HCT116 (cell line): ENCODE measurements at regions not wholly inside any gene's neighbourhood (a gene's known extent, or its start where the extent isn't known, plus 50 kb on each side); places are given as distances from the start of the nearest gene placed in this dataset.

Experiments used
- ATAC-seq: fragments of 200-7000 bp; cut with Tn5 transposase; 2 replicates; pipeline ENCODE4 v1.9.1; 2020; ENCODE audit warnings: mild to moderate bottlenecking, moderate library complexity
- BruUV-seq: library from RNA; stranded (reverse); fragments of 400-500 nt; replicated peaks from 2 replicates; lab custom pipeline; 2021; lab: Mats Ljungman, UMichigan
- CTCF ChIA-PET: fragments of 300-600 bp; sonication (Branson Sonifier 250); formaldehyde crosslinking; loops from one replicate; lab custom pipeline; 2021; ENCODE audit warnings: antibody characterized with exemption; lab: Charles Lee
- POLR2A ChIA-PET: fragments of 300-600, 350-600 bp; sonication (Branson Sonifier 250); formaldehyde crosslinking; loops from one replicate; lab custom pipeline; 2021; ENCODE audit warnings: antibody characterized with exemption; lab: Charles Lee
- RAD21 ChIA-PET, 2 experiments: fragments of 300-600 bp; sonication (Branson Sonifier 250); formaldehyde crosslinking; loops; one replicate each; lab custom pipeline; 2023; ENCODE audit warnings: low total read pairs in 2 of 2; ENCODE audit not compliant: uncharacterized antibody in 2 of 2, unreplicated experiment in 2 of 2, low non-redundant PET in 1 of 2; lab: Charles Lee
- DNase-seq: peaks from one replicate; pipeline ENCODE4 v3.0.0-alpha.2; 2010; ENCODE audit warnings: low read depth, low spot score
- H2AFZ ChIP-seq: fragments of 200-600 bp; shearing (Covaris generic), sonication (generic); 2 replicates; pipeline ENCODE4 v1.6.1; 2017; ENCODE audit warnings: low read depth, mixed run types, mixed read lengths, antibody characterized with exemption, low read length; ENCODE audit not compliant: poor library complexity, severe bottlenecking
- H3K27ac ChIP-seq: 2 replicates; pipeline ENCODE4 v1.5.1; 2012; ENCODE audit warnings: low read depth, low read length
- H3K27me3 ChIP-seq: fragments of 200-600 bp; sonication (generic); 2 replicates; pipeline ENCODE4 v1.6.1; 2016; ENCODE audit warnings: mixed run types, low read length, mixed read lengths; ENCODE audit not compliant: insufficient read depth
- H3K36me3 ChIP-seq, 2 experiments: fragments of 200-500 bp in 1 of 2; fragments of 200-600 bp in 1 of 2; sonication (Bioruptor generic) in 1 of 2; sonication (generic) in 1 of 2; 2 replicates each; pipeline versions ENCODE4 v1.5.1 to v1.6.1; 2014 to 2016; ENCODE audit warnings: low read length in 2 of 2, inconsistent platforms in 1 of 2, mixed read lengths in 1 of 2, mixed run types in 1 of 2; ENCODE audit not compliant: insufficient read depth in 2 of 2, control insufficient read depth in 1 of 2
- H3K4me1 ChIP-seq, 2 experiments: fragments of 200-600 bp in 1 of 2; sonication (generic) in 1 of 2; 2 replicates each; pipeline versions ENCODE4 v1.5.1 to v1.6.1; 2012 to 2017; ENCODE audit warnings: low read length in 2 of 2, inconsistent platforms in 1 of 2, mild to moderate bottlenecking in 1 of 2, mixed read lengths in 1 of 2, mixed run types in 1 of 2, moderate library complexity in 1 of 2; ENCODE audit not compliant: insufficient read depth in 2 of 2, control insufficient read depth in 1 of 2
- H3K4me2 ChIP-seq: fragments of 200-600 bp; sonication (generic); 2 replicates; pipeline ENCODE4 v1.6.1; 2017; ENCODE audit warnings: mixed run types, low read length, mixed read lengths
- H3K4me3 ChIP-seq, 2 experiments: fragments of 200-600 bp in 1 of 2; sonication (generic) in 1 of 2; replicated peaks in 1 of 2; 2 replicates each; pipeline ENCODE4 v1.5.1; 2011 to 2016; ENCODE audit warnings: low read length in 2 of 2, control low read depth in 1 of 2, low read depth in 1 of 2, mild to moderate bottlenecking in 1 of 2, mixed read lengths in 1 of 2, mixed run types in 1 of 2
- H3K79me2 ChIP-seq: fragments of 200-600 bp; sonication (generic); 2 replicates; pipeline ENCODE4 v1.6.1; 2017; ENCODE audit warnings: mild to moderate bottlenecking, mixed run types, low read length, moderate library complexity, mixed read lengths; ENCODE audit not compliant: insufficient read depth
- H3K9ac ChIP-seq: fragments of 200-600 bp; sonication (generic); 2 replicates; pipeline ENCODE4 v1.6.1; 2016; ENCODE audit warnings: low read length, mixed read lengths
- H3K9me2 ChIP-seq: fragments of 200-600 bp; sonication (generic), shearing (Covaris generic); 2 replicates; pipeline ENCODE4 v1.6.1; 2017; ENCODE audit warnings: mixed run types, mild to moderate bottlenecking, moderate library complexity; ENCODE audit not compliant: insufficient read depth
- H3K9me3 ChIP-seq, 2 experiments: fragments of 200-500 bp in 1 of 2; fragments of 200-600 bp in 1 of 2; sonication (Bioruptor generic) in 1 of 2; sonication (generic) in 1 of 2; 2 replicates each; pipeline ENCODE4 v1.6.1; 2014 to 2017; ENCODE audit warnings: low read length in 2 of 2, mixed read lengths in 2 of 2, inconsistent platforms in 1 of 2, low read depth in 1 of 2, mild to moderate bottlenecking in 1 of 2, mixed run types in 1 of 2, moderate library complexity in 1 of 2; ENCODE audit not compliant: control insufficient read depth in 1 of 2, insufficient read depth in 1 of 2
- H4K20me1 ChIP-seq: fragments of 200-600 bp; sonication (generic), shearing (Covaris generic); 2 replicates; pipeline ENCODE4 v1.6.1; 2017; ENCODE audit warnings: mixed run types, mild to moderate bottlenecking, moderate library complexity; ENCODE audit not compliant: insufficient read depth
- CBX3 ChIP-seq: IDR thresholded peaks from 2 replicates; pipeline ENCODE4 v1.6.1; 2012; ENCODE audit warnings: low read depth
- CEBPB ChIP-seq: IDR thresholded peaks from 2 replicates; pipeline ENCODE4 v1.6.1; 2012; ENCODE audit warnings: low read depth
- CTCF ChIP-seq, 3 experiments: fragments of 200-600 bp in 1 of 3; sonication (generic) in 1 of 3; IDR thresholded peaks in 2 of 3; conservative IDR thresholded peaks in 1 of 3; 2 replicates each; pipeline ENCODE4 v1.5.1; 2012 to 2017; ENCODE audit warnings: low read depth in 2 of 3, low read length in 2 of 3, antibody characterized with exemption in 1 of 3, borderline replicate concordance in 1 of 3, control low read depth in 1 of 3, mild to moderate bottlenecking in 1 of 3, mixed read lengths in 1 of 3, mixed run types in 1 of 3, moderate library complexity in 1 of 3; ENCODE audit not compliant: insufficient read depth in 1 of 3
- EGR1 ChIP-seq: IDR thresholded peaks from 2 replicates; pipeline ENCODE4 v1.6.1; 2012; ENCODE audit warnings: low read depth
- ELF1 ChIP-seq: IDR thresholded peaks from 2 replicates; pipeline ENCODE4 v1.6.1; 2012; ENCODE audit warnings: low read depth, borderline replicate concordance
- EZH2 ChIP-seq: fragments of 200-600 bp; sonication (generic); IDR thresholded peaks from 2 replicates; pipeline ENCODE4 v1.6.1; 2017; ENCODE audit warnings: antibody characterized with exemption, mixed run types
- FOSL1 ChIP-seq: IDR thresholded peaks from 2 replicates; pipeline ENCODE4 v1.6.1; 2012; ENCODE audit warnings: low read depth
- JUND ChIP-seq: IDR thresholded peaks from 2 replicates; pipeline ENCODE4 v1.6.1; 2012
- POLR2A ChIP-seq: IDR thresholded peaks from 2 replicates; pipeline ENCODE4 v1.7.0; 2011; ENCODE audit warnings: borderline replicate concordance; ENCODE audit not compliant: insufficient read depth, insufficient read length; ENCODE audit errors: extremely low read depth
- POLR2AphosphoS5 ChIP-seq: IDR thresholded peaks from 2 replicates; pipeline ENCODE4 v1.6.1; 2011; ENCODE audit warnings: mild to moderate bottlenecking, low read depth, low read length, moderate library complexity
- RAD21 ChIP-seq: IDR thresholded peaks from 2 replicates; pipeline ENCODE4 v1.6.1; 2012; ENCODE audit warnings: low read depth, mild to moderate bottlenecking
- REST ChIP-seq: IDR thresholded peaks from 2 replicates; pipeline ENCODE4 v1.6.1; 2012; ENCODE audit warnings: low read depth
- SIN3A ChIP-seq: IDR thresholded peaks from 2 replicates; pipeline ENCODE4 v1.6.1; 2012; ENCODE audit warnings: low read depth
- SP1 ChIP-seq: IDR thresholded peaks from 2 replicates; pipeline ENCODE4 v1.6.1; 2012; ENCODE audit warnings: low read depth
- SRF ChIP-seq: IDR thresholded peaks from 2 replicates; pipeline ENCODE4 v1.6.1; 2012; ENCODE audit warnings: low read depth
- TCF7L2 ChIP-seq: IDR thresholded peaks from 2 replicates; pipeline ENCODE4 v1.7.0; 2011; ENCODE audit warnings: borderline replicate concordance, inconsistent platforms; ENCODE audit not compliant: insufficient read depth, insufficient read length; ENCODE audit errors: extremely low read depth
- ZBTB33 ChIP-seq: IDR thresholded peaks from 2 replicates; pipeline ENCODE4 v1.6.1; 2011; ENCODE audit warnings: mild to moderate bottlenecking, low read length, moderate library complexity; ENCODE audit not compliant: insufficient replicate concordance; ENCODE audit errors: extremely low read depth
- ZFX ChIP-seq: fragments of 450-650 bp; IDR thresholded peaks from 2 replicates; pipeline ENCODE4 v1.6.1; 2017
- ZNF274 ChIP-seq: fragments of 200-500 bp; sonication (Bioruptor generic); IDR thresholded peaks from 2 replicates; pipeline ENCODE4 v1.6.1; 2014; ENCODE audit warnings: mild to moderate bottlenecking, low read depth, low read length, inconsistent platforms
- intact Hi-C: fragments of 100-400 bp; cut with micrococcal nuclease; formaldehyde crosslinking; loops from 2 replicates; pipeline ENCODE4 v1.10.0; 2022

- Histone ChIP-seq H3K9me3 (no peaks in the 10 kb centered on the region), H4K20me1 (no peaks in the 10 kb centered on the region; the same call in 1 of the 2 replicates), H3K36me3 (no peaks in the 10 kb centered on the region), H3K4me3 (no peak overlapping the region), H3K27ac (no peak overlapping the region), H3K4me2 (no peak overlapping the region), H3K4me1 (no peaks in the 10 kb centered on the region), H3K79me2 (no peaks in the 10 kb centered on the region), H2AFZ (no peak overlapping the region), H3K27me3 (no peaks in the 10 kb centered on the region), H3K9me2 (no peaks in the 10 kb centered on the region; the same call in 1 of the 2 replicates), H3K9ac (no peak overlapping the region)
- ATAC-seq = no peak
- CTCF ChIA-PET = no interaction called here
- intact Hi-C loops = no loop called here
- DNase-seq = no peak
- RAD21 ChIA-PET = no interaction called here
- TF ChIP-seq POLR2AphosphoS5 (no peak), SIN3A (no peak), ELF1 (no peak), REST (no peak), EZH2 (no peak), CBX3 (no peak), ZFX (no peak), ZBTB33 (no peak), CEBPB (no peak), SP1 (no peak), JUND (no peak), POLR2A (no peak), SRF (no peak), TCF7L2 (no peak), ZNF274 (no peak), RAD21 (no peak), FOSL1 (no peak), CTCF (IDR thresholded peaks at IDR 0.05 in 2 of 3, conservative IDR thresholded peaks at IDR 0.05 in 1 of 3; ENCODE audit: borderline replicate concordance in 1 of 3, insufficient read depth in 1 of 3, low read depth in 2 of 3, low read length in 2 of 3) (no peak), EGR1 (no peak)
- POLR2A ChIA-PET = no interaction called here
- no TSS peak for BruUV-seq
Observed at GRCh38 chr5:125611541-125611940, 811.7 kb upstream of the GRAMD2B start.
